GM12878 (cell line): ENCODE measurements at regions not wholly inside any gene's neighbourhood (a gene's known extent, or its start where the extent isn't known, plus 50 kb on each side); places are given as distances from the start of the nearest gene placed in this dataset.

Experiments used
- ATAC-seq: fragments of 200-7000 bp; cut with Tn5 transposase; 3 replicates; pipeline ENCODE4 v1.9.1; 2020; ENCODE audit warnings: mild to moderate bottlenecking, moderate library complexity
- BruUV-seq: library from RNA; stranded (reverse); fragments of 400-500 nt; replicated peaks from 2 replicates; lab custom pipeline; 2021; lab: Mats Ljungman, UMichigan
- CTCF ChIA-PET: fragments of 300-600 bp; sonication (Branson Sonifier 250); formaldehyde crosslinking; extraction: SDS; loops from one replicate; lab custom pipeline; 2021; ENCODE audit warnings: inconsistent platforms; lab: Yijun Ruan, JAX
- POLR2A ChIA-PET: fragments of 350-600 bp; formaldehyde crosslinking; extraction: SDS; loops from one replicate; lab custom pipeline; 2021; ENCODE audit warnings: inconsistent platforms; lab: Charles Lee
- RAD21 ChIA-PET: fragments of 300-600 bp; sonication (Branson Sonifier 250); formaldehyde crosslinking; loops from one replicate; lab custom pipeline; 2023; ENCODE audit warnings: antibody characterized with exemption; ENCODE audit not compliant: unreplicated experiment; lab: Charles Lee
- SMC1A ChIA-PET: fragments of 300-600 bp; sonication (Branson Sonifier 250); formaldehyde crosslinking; loops from one replicate; lab custom pipeline; 2023; ENCODE audit not compliant: unreplicated experiment, uncharacterized antibody; lab: Charles Lee
- DNase-seq: peaks from one replicate; pipeline ENCODE4 v3.0.0-alpha.2; 2011; ENCODE audit warnings: low read depth, low spot score
- FAIRE-seq: peaks from 3 replicates; lab custom pipeline; 2011; peaks lifted over from hg19 to GRCh38; lab: Jason Lieb, UNC
- H2AFZ ChIP-seq: 2 replicates; pipeline ENCODE4 v1.6.0; 2011; ENCODE audit warnings: low read depth, low read length, control low read depth; ENCODE audit not compliant: control insufficient read depth
- H3K27ac ChIP-seq: 2 replicates; pipeline ENCODE4 v1.5.1; 2011; ENCODE audit warnings: control low read depth; ENCODE audit not compliant: control insufficient read depth, insufficient read depth
- H3K27me3 ChIP-seq, 2 experiments: replicated peaks in 1 of 2; 2 replicates each; pipeline versions ENCODE4 v1.6.0 to v1.6.1; 2011; ENCODE audit warnings: low read length in 1 of 2; ENCODE audit not compliant: control insufficient read depth in 2 of 2, insufficient read depth in 2 of 2
- H3K36me3 ChIP-seq, 2 experiments: 2 replicates each; pipeline ENCODE4 v1.5.1; 2011; ENCODE audit warnings: low read length in 1 of 2; ENCODE audit not compliant: control insufficient read depth in 2 of 2, insufficient read depth in 2 of 2
- H3K4me1 ChIP-seq: 2 replicates; pipeline ENCODE4 v1.6.1; 2011; ENCODE audit warnings: mild to moderate bottlenecking, low read length, moderate library complexity, mixed read lengths; ENCODE audit not compliant: control insufficient read depth, insufficient read depth
- H3K4me2 ChIP-seq: 2 replicates; pipeline ENCODE4 v1.6.0; 2011; ENCODE audit warnings: control low read depth; ENCODE audit not compliant: control insufficient read depth, insufficient read depth
- H3K4me3 ChIP-seq: fragments of 200-600 bp; sonication (generic); 2 replicates; pipeline ENCODE4 v1.5.1; 2016
- H3K79me2 ChIP-seq: 2 replicates; pipeline ENCODE4 v1.6.0; 2011; ENCODE audit warnings: low read length; ENCODE audit not compliant: control insufficient read depth, insufficient read depth
- H3K9ac ChIP-seq: 2 replicates; pipeline ENCODE4 v1.8.0; 2011; ENCODE audit warnings: low read length, control low read depth, mixed read lengths; ENCODE audit not compliant: control insufficient read depth, insufficient read depth
- H3K9me3 ChIP-seq: replicated peaks from 3 replicates; pipeline ENCODE4 v1.5.1; 2011; ENCODE audit warnings: mild to moderate bottlenecking, low read length; ENCODE audit not compliant: control insufficient read depth, insufficient read depth
- H4K20me1 ChIP-seq: 2 replicates; pipeline ENCODE4 v1.6.0; 2011; ENCODE audit not compliant: control insufficient read depth, insufficient read depth
- BACH1 ChIP-seq: fragments of 450-650 bp; IDR thresholded peaks from 2 replicates; pipeline ENCODE4 v1.6.1; 2017; ENCODE audit warnings: mild to moderate bottlenecking, borderline replicate concordance
- CEBPB ChIP-seq, 2 experiments: fragments of 150-350 bp in 1 of 2; IDR thresholded peaks; 2 replicates each; pipeline ENCODE4 v1.6.1; 2012 to 2014; ENCODE audit warnings: low read depth in 2 of 2, low read length in 2 of 2, borderline replicate concordance in 1 of 2, inconsistent platforms in 1 of 2
- DPF2 ChIP-seq: fragments of 450-650 bp; IDR thresholded peaks from 2 replicates; pipeline ENCODE4 v1.6.1; 2017; ENCODE audit warnings: mild to moderate bottlenecking
- HDGF ChIP-seq: fragments of 450-650 bp; IDR thresholded peaks from 2 replicates; pipeline ENCODE4 v1.6.1; 2016; ENCODE audit warnings: antibody characterized with exemption
- IKZF1 ChIP-seq: fragments of 450-650 bp; conservative IDR thresholded peaks from 2 replicates; pipeline ENCODE4 v1.6.1; 2017; ENCODE audit warnings: antibody characterized with exemption, mild to moderate bottlenecking
- LARP7 ChIP-seq: fragments of 450-650 bp; IDR thresholded peaks from 2 replicates; pipeline ENCODE4 v1.6.1; 2017; ENCODE audit warnings: mild to moderate bottlenecking
- MTA2 ChIP-seq: fragments of 450-650 bp; IDR thresholded peaks from 2 replicates; pipeline ENCODE4 v1.6.1; 2016; ENCODE audit warnings: low read depth, mild to moderate bottlenecking, moderate library complexity
- NR2C2 ChIP-seq: IDR thresholded peaks from 2 replicates; pipeline ENCODE4 v1.6.1; 2011; ENCODE audit warnings: borderline replicate concordance, low read depth; ENCODE audit not compliant: control insufficient read depth, insufficient read length
- PML ChIP-seq: IDR thresholded peaks from 2 replicates; pipeline ENCODE4 v1.6.1; 2012; ENCODE audit warnings: low read length, inconsistent platforms
- POLR2A ChIP-seq: IDR thresholded peaks from 2 replicates; pipeline ENCODE4 v1.6.1; 2011; ENCODE audit warnings: low read depth, mild to moderate bottlenecking, low read length
- RFX5 ChIP-seq: IDR thresholded peaks from 2 replicates; pipeline ENCODE4 v1.6.1; 2011; ENCODE audit warnings: low read depth, low read length, improper control_type of control experiment
- SMARCA5 ChIP-seq: fragments of 450-650 bp; IDR thresholded peaks from 2 replicates; pipeline ENCODE4 v1.6.1; 2017; ENCODE audit warnings: mild to moderate bottlenecking
- SRF ChIP-seq, 2 experiments: IDR thresholded peaks; 2 replicates each; pipeline ENCODE4 v1.6.1; 2011; ENCODE audit warnings: low read depth in 2 of 2, low read length in 2 of 2, mild to moderate bottlenecking in 1 of 2, moderate library complexity in 1 of 2
- WGBS: methylation state at CpG from one replicate; pipeline ENCODE4 v1.1.6; 2016; ENCODE audit warnings: low lambda C conversion rate; ENCODE audit not compliant: insufficient replicate concordance, insufficient coverage; ENCODE audit errors: missing lambda C conversion rate; 5-methylcytosine and 5-hydroxymethylcytosine counted together
- in situ Hi-C: fragments of 300-500 bp; cut with MboI; formaldehyde crosslinking; loops from 9 replicates; pipeline ENCODE4 v1.14.3; 2018; ENCODE audit warnings: mixed read lengths
- intact Hi-C: fragments of 100-400 bp; cut with micrococcal nuclease; formaldehyde crosslinking; loops from one replicate; pipeline ENCODE4 v1.14.2; 2022; ENCODE audit not compliant: unreplicated experiment
- TF ChIP-seq, protein P1 (sequence below): fragments of 450-650 bp; formaldehyde crosslinking; IDR thresholded peaks from 2 replicates; pipeline ENCODE4 v1.5.0; 2022; ENCODE audit warnings: mild to moderate bottlenecking, missing genetic modification characterization
- TF ChIP-seq, protein P2 (sequence below): IDR thresholded peaks from 2 replicates; pipeline ENCODE4 v1.6.1; 2011; ENCODE audit warnings: borderline replicate concordance, low read depth, mild to moderate bottlenecking, moderate library complexity, mixed read lengths, low read length; ENCODE audit not compliant: insufficient read depth; ENCODE audit errors: extremely low read length
- TF ChIP-seq, protein P3 (sequence below): fragments of 450-650 bp; formaldehyde crosslinking; IDR thresholded peaks from 2 replicates; pipeline ENCODE4 v1.4.0; 2020; ENCODE audit warnings: mild to moderate bottlenecking, moderate library complexity

DNA sequence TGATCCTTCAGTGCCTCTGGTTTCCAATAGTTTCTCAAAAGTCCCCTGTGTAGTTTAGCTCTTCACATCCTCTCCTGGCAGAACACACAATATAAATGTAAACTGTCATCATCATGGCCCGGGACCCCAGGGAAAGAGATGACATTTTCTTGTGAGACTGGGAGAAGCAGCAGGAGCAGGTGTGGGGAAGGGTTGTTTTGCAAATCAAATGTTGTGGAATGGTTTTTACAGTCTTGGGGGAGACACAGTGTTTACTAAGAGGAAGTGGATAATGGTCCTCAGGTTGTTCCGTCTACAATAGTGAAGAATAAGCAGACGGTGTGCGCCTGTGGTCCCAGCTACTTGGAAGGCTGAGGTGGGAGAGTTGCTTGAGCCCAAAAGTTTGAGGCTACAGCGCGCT is 159.1 kb downstream of the SEC23IP start:
- H3K9ac ChIP-seq, result no peak overlapping the region

More for the DNA sequence above, 159.1 kb downstream of the SEC23IP start:
- DNase-seq (no peak), FAIRE-seq (no peak), ATAC-seq (no peak)
- CTCF ChIA-PET, result no interaction called here
- in situ Hi-C loops (no loop called here), intact Hi-C loops (no loop called here)
- RAD21 ChIA-PET, result interaction anchor here (1.0 kb wide), 1 partner anchor 285 kb away, joined by 3 read pairs; no protein-coding TSS in a partner anchor
- 16% methylated on average over 5 of the region's 6 CpGs for WGBS
- no peaks in the 10 kb centered on the region for H3K36me3 ChIP-seq
- no peaks in the 10 kb centered on the region; the same call in 2 of the 3 replicates for H3K9me3 ChIP-seq
- POLR2A ChIA-PET, result no interaction called here
- H3K79me2 ChIP-seq, result no peaks in the 10 kb centered on the region
- no peak overlapping the region for H2AFZ ChIP-seq
- no peaks in the 10 kb centered on the region for H4K20me1 ChIP-seq
- BruUV-seq, result no TSS peak
- H3K27ac ChIP-seq, result no peak overlapping the region
- H3K27me3 ChIP-seq, result no peaks in the 10 kb centered on the region
- SMC1A ChIA-PET, result no interaction called here
- H3K4me2 ChIP-seq, result no peak overlapping the region
- no peak overlapping the region for H3K4me3 ChIP-seq
- no peaks in the 10 kb centered on the region for H3K4me1 ChIP-seq
- TF ChIP-seq, protein P1, sequence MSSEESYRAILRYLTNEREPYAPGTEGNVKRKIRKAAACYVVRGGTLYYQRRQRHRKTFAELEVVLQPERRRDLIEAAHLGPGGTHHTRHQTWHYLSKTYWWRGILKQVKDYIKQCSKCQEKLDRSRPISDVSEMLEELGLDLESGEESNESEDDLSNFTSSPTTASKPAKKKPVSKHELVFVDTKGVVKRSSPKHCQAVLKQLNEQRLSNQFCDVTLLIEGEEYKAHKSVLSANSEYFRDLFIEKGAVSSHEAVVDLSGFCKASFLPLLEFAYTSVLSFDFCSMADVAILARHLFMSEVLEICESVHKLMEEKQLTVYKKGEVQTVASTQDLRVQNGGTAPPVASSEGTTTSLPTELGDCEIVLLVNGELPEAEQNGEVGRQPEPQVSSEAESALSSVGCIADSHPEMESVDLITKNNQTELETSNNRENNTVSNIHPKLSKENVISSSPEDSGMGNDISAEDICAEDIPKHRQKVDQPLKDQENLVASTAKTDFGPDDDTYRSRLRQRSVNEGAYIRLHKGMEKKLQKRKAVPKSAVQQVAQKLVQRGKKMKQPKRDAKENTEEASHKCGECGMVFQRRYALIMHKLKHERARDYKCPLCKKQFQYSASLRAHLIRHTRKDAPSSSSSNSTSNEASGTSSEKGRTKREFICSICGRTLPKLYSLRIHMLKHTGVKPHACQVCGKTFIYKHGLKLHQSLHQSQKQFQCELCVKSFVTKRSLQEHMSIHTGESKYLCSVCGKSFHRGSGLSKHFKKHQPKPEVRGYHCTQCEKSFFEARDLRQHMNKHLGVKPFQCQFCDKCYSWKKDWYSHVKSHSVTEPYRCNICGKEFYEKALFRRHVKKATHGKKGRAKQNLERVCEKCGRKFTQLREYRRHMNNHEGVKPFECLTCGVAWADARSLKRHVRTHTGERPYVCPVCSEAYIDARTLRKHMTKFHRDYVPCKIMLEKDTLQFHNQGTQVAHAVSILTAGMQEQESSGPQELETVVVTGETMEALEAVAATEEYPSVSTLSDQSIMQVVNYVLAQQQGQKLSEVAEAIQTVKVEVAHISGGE (CRISPR knock-in tag), result no peak
- no peak for TF ChIP-seq NR2C2
- TF ChIP-seq, protein P2, sequence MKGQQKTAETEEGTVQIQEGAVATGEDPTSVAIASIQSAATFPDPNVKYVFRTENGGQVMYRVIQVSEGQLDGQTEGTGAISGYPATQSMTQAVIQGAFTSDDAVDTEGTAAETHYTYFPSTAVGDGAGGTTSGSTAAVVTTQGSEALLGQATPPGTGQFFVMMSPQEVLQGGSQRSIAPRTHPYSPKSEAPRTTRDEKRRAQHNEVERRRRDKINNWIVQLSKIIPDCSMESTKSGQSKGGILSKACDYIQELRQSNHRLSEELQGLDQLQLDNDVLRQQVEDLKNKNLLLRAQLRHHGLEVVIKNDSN, result no peak
- TF ChIP-seq DPF2, result no peak
- no peak for TF ChIP-seq HDGF
- TF ChIP-seq MTA2, result no peak
- TF ChIP-seq, protein P3, sequence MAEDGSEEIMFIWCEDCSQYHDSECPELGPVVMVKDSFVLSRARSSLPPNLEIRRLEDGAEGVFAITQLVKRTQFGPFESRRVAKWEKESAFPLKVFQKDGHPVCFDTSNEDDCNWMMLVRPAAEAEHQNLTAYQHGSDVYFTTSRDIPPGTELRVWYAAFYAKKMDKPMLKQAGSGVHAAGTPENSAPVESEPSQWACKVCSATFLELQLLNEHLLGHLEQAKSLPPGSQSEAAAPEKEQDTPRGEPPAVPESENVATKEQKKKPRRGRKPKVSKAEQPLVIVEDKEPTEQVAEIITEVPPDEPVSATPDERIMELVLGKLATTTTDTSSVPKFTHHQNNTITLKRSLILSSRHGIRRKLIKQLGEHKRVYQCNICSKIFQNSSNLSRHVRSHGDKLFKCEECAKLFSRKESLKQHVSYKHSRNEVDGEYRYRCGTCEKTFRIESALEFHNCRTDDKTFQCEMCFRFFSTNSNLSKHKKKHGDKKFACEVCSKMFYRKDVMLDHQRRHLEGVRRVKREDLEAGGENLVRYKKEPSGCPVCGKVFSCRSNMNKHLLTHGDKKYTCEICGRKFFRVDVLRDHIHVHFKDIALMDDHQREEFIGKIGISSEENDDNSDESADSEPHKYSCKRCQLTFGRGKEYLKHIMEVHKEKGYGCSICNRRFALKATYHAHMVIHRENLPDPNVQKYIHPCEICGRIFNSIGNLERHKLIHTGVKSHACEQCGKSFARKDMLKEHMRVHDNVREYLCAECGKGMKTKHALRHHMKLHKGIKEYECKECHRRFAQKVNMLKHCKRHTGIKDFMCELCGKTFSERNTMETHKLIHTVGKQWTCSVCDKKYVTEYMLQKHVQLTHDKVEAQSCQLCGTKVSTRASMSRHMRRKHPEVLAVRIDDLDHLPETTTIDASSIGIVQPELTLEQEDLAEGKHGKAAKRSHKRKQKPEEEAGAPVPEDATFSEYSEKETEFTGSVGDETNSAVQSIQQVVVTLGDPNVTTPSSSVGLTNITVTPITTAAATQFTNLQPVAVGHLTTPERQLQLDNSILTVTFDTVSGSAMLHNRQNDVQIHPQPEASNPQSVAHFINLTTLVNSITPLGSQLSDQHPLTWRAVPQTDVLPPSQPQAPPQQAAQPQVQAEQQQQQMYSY (CRISPR knock-in tag), result no peak
- no peak for TF ChIP-seq RFX5
- no peak for TF ChIP-seq CEBPB (IDR thresholded peaks at IDR 0.05; ENCODE audit: borderline replicate concordance in 1 of 2, low read depth in 2 of 2, low read length in 2 of 2)
- TF ChIP-seq SRF (IDR thresholded peaks at IDR 0.05; ENCODE audit: low read depth in 2 of 2, low read length in 2 of 2), result no peak
- no peak for TF ChIP-seq POLR2A
- TF ChIP-seq PML, result no peak
- TF ChIP-seq BACH1, result no peak
- TF ChIP-seq LARP7, result no peak
- no peak for TF ChIP-seq IKZF1
- no peak for TF ChIP-seq SMARCA5
